T-helper 2 cell (primary cell): ENCODE measurements at regions not wholly inside any gene's neighbourhood (a gene's known extent, or its start where the extent isn't known, plus 50 kb on each side); places are given as distances from the start of the nearest gene placed in this dataset.
"Not testable (repeated sequence)": the region's sequence is repeated elsewhere in the genome, so short reads cannot be mapped to it uniquely, and the experiment has no call there.

Source experiments
- DNase-seq, 5 experiments: peaks; one replicate each; pipeline versions ENCODE4 v3.0.0 to v3.0.0-alpha.2; 2012 to 2022

- no peak for DNase-seq
These were observed 120.4 kb upstream of the IQSEC1 start for GRCh38 chr3:13193320-13194284.

DNA sequence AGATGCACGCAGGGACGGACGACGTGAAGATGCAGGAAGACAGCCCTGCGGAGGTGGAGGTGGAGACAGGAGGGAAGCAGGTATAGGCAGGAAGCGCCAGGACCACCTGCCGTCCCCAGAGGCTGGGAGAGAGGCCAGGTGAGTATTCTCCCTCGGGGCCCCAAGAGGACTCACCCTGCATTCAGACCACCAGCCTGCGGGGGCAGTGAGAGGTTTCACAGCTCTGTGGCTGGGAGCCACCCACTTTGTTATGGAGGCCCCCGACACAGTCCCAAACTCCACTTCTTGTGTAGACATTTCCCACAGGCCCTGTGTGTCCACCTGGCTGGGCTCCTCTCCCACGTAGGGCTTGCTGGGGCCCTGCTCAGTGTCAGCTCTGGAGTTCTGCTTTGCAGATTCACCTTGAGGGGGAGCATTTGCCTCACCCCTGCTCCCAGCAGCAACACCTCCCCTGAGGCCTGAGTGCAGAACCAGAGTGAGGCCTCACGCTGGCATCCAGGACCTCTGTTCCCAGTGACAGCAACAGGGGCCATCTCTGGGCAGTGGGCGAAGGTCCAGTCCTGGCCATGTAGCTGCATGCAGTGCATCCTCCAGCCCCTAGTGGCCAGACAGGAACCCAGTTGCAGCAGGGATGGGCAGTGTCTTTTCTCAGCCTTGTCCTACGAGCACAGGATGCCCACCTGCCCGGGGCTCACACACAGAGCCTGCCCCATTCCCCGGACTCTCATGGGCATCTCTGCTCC, 119.4 kb upstream of the IQSEC1 start:
- DNase-seq = no peak

GRCh38 chr3:13191016-13191415, 117.8 kb upstream of the IQSEC1 start:
- DNase-seq = no peak

- no peak for DNase-seq
These were observed 117.1 kb upstream of the IQSEC1 start for GRCh38 chr3:13190378-13190765.

DNA sequence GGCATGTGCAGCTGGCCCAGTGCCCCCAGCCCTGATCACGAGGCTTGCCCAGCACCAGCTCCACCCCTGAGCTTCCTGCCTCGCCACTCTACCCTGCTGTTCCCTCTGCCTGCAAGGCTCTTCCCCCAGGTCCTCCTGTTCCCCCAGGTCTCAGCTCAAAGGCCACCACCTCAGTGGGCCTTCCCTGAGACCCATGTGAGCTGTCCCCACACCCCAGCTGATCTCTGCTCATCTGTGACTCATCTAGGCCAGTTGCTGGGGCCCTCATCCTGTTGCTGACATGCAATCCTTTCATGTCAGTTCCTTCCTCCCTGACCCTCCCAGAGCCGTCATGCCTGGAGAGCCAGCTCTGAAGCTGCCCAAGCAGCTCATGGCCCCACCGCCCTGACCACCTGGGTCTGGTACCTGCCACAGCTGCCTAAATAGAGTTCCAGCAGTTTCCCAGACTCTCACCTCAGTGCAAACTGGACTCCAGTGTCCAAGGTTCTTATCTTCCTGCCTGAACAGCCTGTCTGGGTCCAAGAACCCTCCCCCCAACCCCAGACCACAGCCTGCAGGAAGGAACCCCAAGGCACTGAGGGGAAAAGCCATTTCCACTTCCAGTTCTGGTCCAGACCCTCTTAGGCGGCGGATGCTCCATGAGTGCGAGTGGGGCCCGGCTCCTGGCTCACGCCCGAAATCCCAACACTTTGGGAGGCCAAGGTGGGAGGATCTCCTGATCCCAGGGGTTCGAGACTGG, 116.6 kb upstream of the IQSEC1 start:
- DNase-seq = peak in 2 of 5 experiments; percentile 9 to 21

GRCh38 chr3:13188975-13189374, 115.7 kb upstream of the IQSEC1 start:
- DNase-seq = no peak

GRCh38 chr3:13188181-13188779, 115.1 kb upstream of the IQSEC1 start:
- DNase-seq = no peak

DNA sequence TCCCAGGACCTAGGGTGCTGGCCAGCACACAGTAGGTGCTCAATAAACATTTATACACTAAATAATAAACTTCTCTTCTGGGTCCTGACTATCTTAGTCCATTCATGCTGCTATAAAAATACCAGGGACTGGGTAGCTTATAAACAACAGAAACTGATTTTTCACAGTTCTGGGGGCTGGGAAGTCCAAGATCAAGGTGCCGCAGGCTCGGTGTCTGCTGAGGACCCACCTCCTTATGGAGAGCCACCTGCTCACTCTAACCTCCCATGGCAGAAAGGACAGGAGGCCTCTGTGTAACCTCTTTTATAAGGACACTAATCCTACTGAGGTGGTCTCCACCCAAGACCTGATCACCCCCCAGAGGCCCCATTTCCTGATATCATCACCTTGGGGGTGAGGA, 114.4 kb upstream of the IQSEC1 start:
- DNase-seq = no peak

- no peak for DNase-seq
These were observed 113.2 kb upstream of the IQSEC1 start for GRCh38 chr3:13186435-13186815.

DNA sequence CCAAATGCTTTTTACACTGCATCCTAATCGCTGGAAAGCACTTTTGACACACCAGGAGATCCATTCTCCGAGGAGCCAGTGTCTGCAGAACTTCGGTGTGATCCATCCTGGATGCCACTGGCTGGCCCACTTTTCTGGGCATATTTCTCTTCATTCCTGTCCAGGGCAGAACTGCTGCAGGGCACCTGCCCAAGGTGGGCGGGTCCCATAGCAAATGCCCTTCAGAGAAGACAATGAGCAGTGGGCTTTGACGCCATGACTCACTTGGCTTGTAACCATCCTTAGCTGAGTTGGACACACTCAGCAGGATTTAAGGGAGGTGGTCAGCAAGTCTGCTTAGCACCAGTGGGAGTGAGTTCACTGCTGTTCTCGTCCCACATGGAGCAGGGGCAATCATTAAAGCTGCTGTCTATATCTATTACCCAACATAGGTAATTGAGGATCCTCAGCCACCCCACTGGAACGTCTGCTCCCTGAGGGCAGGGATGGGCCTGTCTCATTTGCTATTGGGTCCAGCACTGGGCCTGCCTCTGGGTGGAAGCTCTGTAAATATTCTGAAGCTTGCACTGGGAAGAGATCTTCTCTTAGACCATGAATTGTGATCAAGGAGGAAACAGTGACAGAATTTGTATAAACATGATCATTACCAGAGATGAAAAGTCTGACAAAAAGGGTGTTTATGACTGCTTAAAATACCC, 112.7 kb upstream of the IQSEC1 start:
- DNase-seq = no peak

DNA sequence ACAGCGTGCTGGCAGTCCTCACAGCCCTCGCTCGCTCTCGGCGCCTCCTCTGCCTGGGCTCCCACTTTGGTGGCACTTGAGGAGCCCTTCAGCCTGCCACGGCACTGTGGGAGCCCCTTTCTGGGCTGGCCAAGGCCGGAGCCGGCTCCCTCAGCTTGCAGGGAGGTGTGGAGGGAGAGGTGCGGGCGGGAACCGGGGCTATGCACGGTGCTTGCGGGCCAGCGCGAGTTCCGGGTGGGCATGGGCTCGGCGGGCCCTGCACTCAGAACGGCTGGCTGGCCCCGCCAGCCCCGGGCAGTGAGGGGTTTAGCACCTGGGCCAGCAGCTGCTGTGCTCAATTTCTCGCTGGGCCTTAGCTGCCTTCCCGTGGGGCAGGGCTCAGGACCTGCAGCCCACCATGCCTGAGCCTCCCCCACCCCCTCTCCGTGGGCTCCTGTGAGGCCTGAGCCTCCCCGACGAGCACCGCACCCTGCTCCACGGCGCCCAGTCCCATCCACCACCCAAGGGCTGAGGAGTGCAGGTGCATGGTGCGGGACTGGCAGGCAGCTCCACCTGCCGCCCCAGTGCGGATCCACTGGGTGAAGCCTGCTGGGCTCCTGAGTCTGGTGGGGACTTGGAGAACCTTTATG, 106.5 kb upstream of the IQSEC1 start:
- DNase-seq = not testable (repeated sequence)

DNA sequence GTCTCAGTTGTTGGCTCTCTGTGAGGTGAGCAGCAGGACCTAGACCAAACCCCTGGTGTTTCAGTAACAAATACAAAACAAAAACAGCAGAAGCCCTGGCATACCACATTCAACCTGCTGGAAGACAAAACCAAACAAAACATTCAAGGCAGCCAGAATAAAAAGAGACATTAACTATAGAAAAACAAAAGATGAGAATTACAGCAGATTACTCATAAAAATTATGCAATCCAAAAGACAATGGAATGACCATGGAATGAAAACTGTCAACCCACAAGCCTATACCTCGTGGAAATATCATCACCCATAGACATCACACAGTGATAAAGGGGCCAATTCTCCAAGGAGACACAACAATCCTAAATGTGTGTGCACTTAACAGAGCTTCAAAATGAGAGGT, 106.0 kb upstream of the IQSEC1 start:
- DNase-seq = no peak

- DNase-seq = no peak
These were observed 104.9 kb upstream of the IQSEC1 start for GRCh38 chr3:13178107-13178506.

DNA sequence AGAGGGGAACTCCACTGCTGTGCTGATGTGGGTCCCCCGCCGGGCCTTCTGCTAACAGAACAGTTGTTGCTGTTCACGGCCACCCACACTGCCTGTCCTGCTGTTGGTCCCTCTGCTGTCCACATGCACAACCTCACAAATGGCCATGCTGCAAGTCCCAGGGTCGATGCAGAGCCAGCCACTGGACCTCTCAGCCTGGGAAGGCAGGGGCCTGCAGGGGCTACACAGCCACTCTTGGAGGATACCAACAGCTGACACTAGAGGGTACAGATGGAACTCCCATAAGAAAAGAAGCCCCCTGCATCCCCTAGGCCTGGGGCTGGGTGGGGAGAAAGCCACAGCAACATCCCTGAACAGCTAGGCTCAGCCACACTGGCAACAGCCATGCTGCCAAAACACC, 104.4 kb upstream of the IQSEC1 start:
- DNase-seq = no peak

DNA sequence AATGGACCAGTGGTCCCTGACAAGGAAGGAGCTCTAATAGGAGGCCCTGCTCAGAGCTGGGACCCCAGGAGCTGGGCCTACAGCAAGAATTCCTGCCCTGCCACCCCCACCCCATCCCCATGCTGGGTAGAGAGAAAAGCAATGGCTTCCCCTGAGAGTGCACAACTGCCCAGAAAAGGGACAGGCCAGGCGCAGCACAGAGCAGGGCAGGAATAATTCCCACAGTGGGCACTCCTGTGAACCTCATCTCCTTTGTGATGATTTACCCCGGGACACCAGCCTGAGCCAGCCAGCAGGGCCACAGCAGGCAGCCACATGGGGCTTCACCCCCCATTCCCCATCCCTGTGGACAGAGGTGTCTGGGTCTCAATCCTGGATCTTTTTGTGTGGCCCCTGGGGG, 104.0 kb upstream of the IQSEC1 start:
- no peak for DNase-seq

DNA sequence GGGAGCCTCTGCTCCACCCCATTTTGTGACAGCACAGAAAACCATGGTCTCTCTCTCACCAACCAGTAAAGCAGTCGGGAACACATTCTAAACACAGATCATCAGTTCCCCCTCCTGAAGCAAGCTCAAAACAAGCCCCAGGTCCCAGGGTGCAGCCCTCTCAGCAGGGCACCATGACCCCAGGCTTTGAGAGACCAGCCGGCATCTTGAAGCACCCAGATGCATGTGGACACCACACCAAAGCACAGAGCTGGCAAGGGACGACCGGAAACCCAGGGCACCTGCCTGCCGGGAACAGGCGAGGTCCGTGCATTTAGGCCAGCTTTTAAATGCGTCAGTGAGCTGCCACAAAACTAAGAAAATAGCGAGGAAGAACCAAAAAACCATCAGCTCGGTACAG, 103.2 kb upstream of the IQSEC1 start:
- no peak for DNase-seq

- DNase-seq = no peak
These were observed 101.5 kb upstream of the IQSEC1 start for GRCh38 chr3:13174803-13175135.

- no peak for DNase-seq
These were observed 101.0 kb upstream of the IQSEC1 start for GRCh38 chr3:13174011-13174802.

- DNase-seq = no peak
These were observed 100.0 kb upstream of the IQSEC1 start for GRCh38 chr3:13173186-13173585.

- DNase-seq = no peak
These were observed 99.4 kb upstream of the IQSEC1 start for GRCh38 chr3:13172644-13173013.
